ENCODE measurements at regions not wholly inside any gene's neighbourhood (a gene's known extent, or its start where the extent isn't known, plus 50 kb on each side); places are given as distances from the start of the nearest gene placed in this dataset.

GRCh38 chr7:49520951-49521350, 252.5 kb upstream of the VWC2 start:
- TF ChIP-seq CTCF (IDR thresholded peaks at IDR 0.05) (no peak), EZH2phosphoT487 (IDR thresholded peaks at IDR 0.05) (no peak)
